Large intestine (tissue), 3 donors: ENCODE measurements at regions not wholly inside any gene's neighbourhood (a gene's known extent, or its start where the extent isn't known, plus 50 kb on each side); places are given as distances from the start of the nearest gene placed in this dataset.
"Not testable (repeated sequence)": the region's sequence is repeated elsewhere in the genome, so short reads cannot be mapped to it uniquely, and the experiment has no call there.

Experiments used
- DNase-seq, 2 donors: peaks; one replicate each; pipeline versions ENCODE4 v3.0.0 to v3.0.0-alpha.2; 2013
- H3K27ac ChIP-seq: one replicate; pipeline ENCODE4 v1.5.1; 2013; ENCODE audit warnings: low read length
- H3K27me3 ChIP-seq: 2 replicates; pipeline ENCODE4 v1.6.1; 2013; ENCODE audit warnings: low read length; ENCODE audit not compliant: control insufficient read depth, insufficient read depth
- H3K36me3 ChIP-seq: 2 replicates; pipeline ENCODE4 v1.6.1; 2013; ENCODE audit warnings: low read length; ENCODE audit not compliant: control insufficient read depth, insufficient read depth
- H3K4me1 ChIP-seq: one replicate; pipeline ENCODE4 v1.6.1; 2013; ENCODE audit warnings: low read length; ENCODE audit not compliant: control insufficient read depth, insufficient read depth
- H3K4me3 ChIP-seq: one replicate; pipeline ENCODE4 v1.5.1; 2013; ENCODE audit warnings: low read length
- H3K9me3 ChIP-seq: one replicate; pipeline ENCODE4 v1.6.1; 2013; ENCODE audit warnings: mild to moderate bottlenecking, low read depth, low read length, moderate library complexity; ENCODE audit not compliant: control insufficient read depth
- WGBS: methylation state at CpG from one replicate; pipeline ENCODE4 v1.1.5; 2013; ENCODE audit warnings: low lambda C conversion rate; ENCODE audit not compliant: insufficient coverage; 5-methylcytosine and 5-hydroxymethylcytosine counted together

DNA sequence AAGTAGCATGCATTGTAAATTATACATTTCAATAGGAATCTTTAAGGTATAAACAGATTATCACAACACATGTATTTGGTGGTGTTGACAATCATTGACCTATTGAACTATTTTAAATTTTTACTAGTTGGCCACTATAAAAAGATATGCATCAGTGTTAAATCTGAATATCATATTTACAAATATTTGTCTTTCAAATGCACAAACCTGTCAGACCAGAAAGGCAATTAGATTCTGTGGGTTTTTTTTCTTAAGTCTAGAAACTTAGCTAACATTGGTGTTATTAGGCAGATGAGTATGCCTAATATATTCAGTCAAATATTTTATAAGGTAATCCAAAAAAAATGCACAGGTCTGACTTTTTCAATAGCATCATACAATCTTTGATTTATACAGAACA lies 241.4 kb upstream of the DGKB start:
- Histone ChIP-seq H3K27ac (no peak overlapping the region), H3K4me3 (no peak overlapping the region), H3K27me3 (no peaks in the 10 kb centered on the region), H3K4me1 (no peaks in the 10 kb centered on the region), H3K36me3 (no peaks in the 10 kb centered on the region), H3K9me3 (no peaks in the 10 kb centered on the region)
- no peak for DNase-seq

- Histone ChIP-seq H3K4me1 (no peaks in the 10 kb centered on the region), H3K4me3 (no peak overlapping the region), H3K27ac (no peak overlapping the region), H3K9me3 (no peaks in the 10 kb centered on the region), H3K27me3 (no peaks in the 10 kb centered on the region), H3K36me3 (no peaks in the 10 kb centered on the region)
- no peak for DNase-seq
- no CpG with 5 or more reads among the region's 3 CpGs for WGBS
Measured at GRCh38 chr7:15143121-15143520, 240.6 kb upstream of the DGKB start.

- 94% methylated on average over 2 of the region's 2 CpGs for WGBS
- Histone ChIP-seq H3K36me3 (no peaks in the 10 kb centered on the region), H3K9me3 (no peaks in the 10 kb centered on the region), H3K4me1 (no peaks in the 10 kb centered on the region), H3K27ac (no peak overlapping the region), H3K4me3 (no peak overlapping the region), H3K27me3 (no peaks in the 10 kb centered on the region)
- DNase-seq = no peak
Measured at GRCh38 chr7:15140431-15140830, 237.9 kb upstream of the DGKB start.

GRCh38 chr7:15131661-15132060 lies 229.1 kb upstream of the DGKB start:
- H3K4me3 ChIP-seq = no peak overlapping the region
- no peaks in the 10 kb centered on the region for H3K27me3 ChIP-seq
- H3K4me1 ChIP-seq = no peaks in the 10 kb centered on the region
- no peak overlapping the region for H3K27ac ChIP-seq
- no CpG with 5 or more reads among the region's 1 CpG for whole genome bisulfite sequencing
- DNase-seq = no peak
- H3K9me3 ChIP-seq = no peaks in the 10 kb centered on the region
- H3K36me3 ChIP-seq = no peaks in the 10 kb centered on the region

DNA sequence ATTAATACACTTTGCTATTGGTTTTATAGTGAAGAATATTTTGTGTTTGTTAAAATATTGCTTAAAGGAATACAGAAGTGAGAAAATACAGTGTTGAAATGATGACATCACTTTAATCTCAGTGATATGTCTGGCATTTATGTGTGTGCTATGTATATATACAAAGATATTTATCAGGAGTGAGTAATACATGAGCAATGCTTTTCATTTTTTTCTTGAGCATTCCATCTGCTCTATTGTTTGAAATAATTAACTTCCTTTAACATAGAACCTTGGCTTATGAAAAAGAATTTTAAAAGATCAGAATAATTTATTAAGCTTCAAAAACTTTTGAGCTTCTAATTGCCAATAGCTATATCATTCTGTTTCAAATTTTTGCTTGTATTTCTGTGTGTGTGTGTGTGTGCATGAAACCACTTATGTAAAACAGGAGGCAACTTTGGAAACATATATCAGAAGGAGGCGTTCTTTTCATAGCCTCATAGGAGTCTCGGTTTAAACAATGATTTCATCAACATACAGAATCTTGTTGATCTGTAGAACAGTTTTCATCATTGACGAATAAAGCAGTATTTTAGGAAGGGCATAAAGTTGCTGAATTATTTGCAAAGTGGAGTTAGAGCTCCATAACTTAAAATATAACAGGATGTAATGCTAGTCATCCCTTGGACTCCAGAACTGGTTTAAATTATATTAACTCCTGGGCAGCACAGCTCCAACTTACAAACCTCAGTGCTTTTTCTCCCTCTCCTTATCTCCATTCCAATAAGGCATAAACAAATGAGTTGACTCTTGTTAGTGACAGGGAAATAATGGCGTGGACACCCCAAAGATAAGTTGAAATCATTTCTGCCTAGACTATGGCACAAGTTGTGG lies 228.4 kb upstream of the DGKB start:
- WGBS = no CpG with 5 or more reads among the region's 4 CpGs
- Histone ChIP-seq H3K4me1 (no peaks in the 10 kb centered on the region), H3K27ac (no peak overlapping the region), H3K27me3 (no peaks in the 10 kb centered on the region), H3K4me3 (no peak overlapping the region), H3K9me3 (no peaks in the 10 kb centered on the region), H3K36me3 (no peaks in the 10 kb centered on the region)
- DNase-seq = no peak

- Histone ChIP-seq H3K4me3 (no peak overlapping the region), H3K36me3 (no peaks in the 10 kb centered on the region), H3K4me1 (no peaks in the 10 kb centered on the region), H3K27ac (no peak overlapping the region), H3K9me3 (no peaks in the 10 kb centered on the region), H3K27me3 (no peaks in the 10 kb centered on the region)
- no peak for DNase-seq
- no CpG with 5 or more reads among the region's 2 CpGs for WGBS
Measured at GRCh38 chr7:15128716-15129115, 226.2 kb upstream of the DGKB start.

- not testable (repeated sequence) for H3K36me3 ChIP-seq, H3K27me3 ChIP-seq, H3K4me1 ChIP-seq, DNase-seq, H3K4me3 ChIP-seq, H3K9me3 ChIP-seq, H3K27ac ChIP-seq
- 43% methylated on average over 1 of the region's 1 CpG for WGBS
Measured at GRCh38 chr7:15126653-15127052, 224.1 kb upstream of the DGKB start.

DNA sequence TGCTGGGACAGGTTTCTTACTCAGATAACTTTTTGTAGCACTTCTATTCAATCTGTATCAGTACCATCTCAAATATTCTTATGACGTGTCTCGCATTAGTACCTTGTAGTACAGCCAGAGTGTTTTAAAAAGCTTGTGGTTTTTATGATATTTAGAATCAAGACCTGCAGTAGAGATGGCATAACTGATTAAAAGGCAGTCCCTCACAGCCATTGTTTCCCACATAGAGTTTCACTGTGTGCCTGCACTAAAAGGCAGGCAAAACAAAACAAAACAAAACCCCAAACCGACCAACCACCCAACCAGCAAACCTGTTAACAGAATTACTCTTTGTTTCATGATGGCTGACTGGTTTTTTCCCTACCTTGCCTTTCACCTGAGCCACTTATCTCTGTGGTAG lies 221.3 kb upstream of the DGKB start:
- H3K4me1 ChIP-seq = no peaks in the 10 kb centered on the region
- H3K27ac ChIP-seq = no peak overlapping the region
- DNase-seq = no peak
- no peaks in the 10 kb centered on the region for H3K9me3 ChIP-seq
- H3K27me3 ChIP-seq = no peaks in the 10 kb centered on the region
- H3K36me3 ChIP-seq = no peaks in the 10 kb centered on the region
- no peak overlapping the region for H3K4me3 ChIP-seq
- WGBS = no CpG with 5 or more reads among the region's 3 CpGs

- no peaks in the 10 kb centered on the region for H3K27me3 ChIP-seq
- no peaks in the 10 kb centered on the region for H3K36me3 ChIP-seq
- no peak overlapping the region for H3K27ac ChIP-seq
- no peaks in the 10 kb centered on the region for H3K4me1 ChIP-seq
- no peak for DNase-seq
- H3K4me3 ChIP-seq = no peak overlapping the region
- H3K9me3 ChIP-seq = no peaks in the 10 kb centered on the region
- no CpG with 5 or more reads among the region's 1 CpG for WGBS
Measured at GRCh38 chr7:15113752-15114151, 211.2 kb upstream of the DGKB start.

GRCh38 chr7:15105711-15106110 lies 203.2 kb upstream of the DGKB start:
- Histone ChIP-seq H3K4me3 (no peak overlapping the region), H3K4me1 (no peaks in the 10 kb centered on the region), H3K36me3 (no peaks in the 10 kb centered on the region), H3K9me3 (no peaks in the 10 kb centered on the region), H3K27me3 (no peaks in the 10 kb centered on the region), H3K27ac (no peak overlapping the region)
- WGBS = 63% methylated on average over 2 of the region's 3 CpGs
- no peak for DNase-seq

DNA sequence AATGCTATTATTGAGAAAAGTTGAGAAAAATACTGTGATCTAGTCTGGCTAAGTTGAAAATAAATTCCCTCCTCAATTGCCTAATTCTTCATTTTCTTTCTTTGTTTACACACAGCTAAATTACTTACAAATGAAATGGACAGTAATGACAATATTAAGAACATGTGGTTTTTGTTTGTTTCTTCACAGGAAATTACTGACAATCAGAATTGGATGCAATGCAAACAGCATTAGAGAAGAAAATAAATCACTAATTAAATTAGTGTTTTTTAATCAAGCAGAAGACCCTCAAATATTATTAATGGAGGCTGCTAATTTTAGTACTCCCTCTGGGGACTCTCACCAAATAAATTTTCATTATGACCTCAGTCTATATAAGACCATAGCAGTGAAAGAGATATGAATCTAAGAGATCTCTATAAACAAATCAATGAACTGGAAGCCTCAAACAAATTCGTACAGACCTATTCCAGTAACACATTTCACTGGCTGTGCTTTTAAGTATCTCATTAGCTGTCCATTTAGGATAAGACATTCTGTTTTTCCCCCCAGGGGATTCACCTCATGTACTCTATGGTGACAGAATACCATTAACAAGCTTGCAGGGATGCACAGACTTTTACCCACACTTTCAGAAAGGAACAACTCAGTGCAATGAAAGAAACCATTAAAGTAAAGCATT lies 202.0 kb upstream of the DGKB start:
- DNase-seq = no peak

More for the DNA sequence above, 202.0 kb upstream of the DGKB start:
- H3K4me3 ChIP-seq = no peak overlapping the region
- WGBS = no CpG with 5 or more reads among the region's 1 CpG
- no peaks in the 10 kb centered on the region for H3K9me3 ChIP-seq
- H3K27ac ChIP-seq = no peak overlapping the region
- no peaks in the 10 kb centered on the region for H3K27me3 ChIP-seq
- H3K36me3 ChIP-seq = no peaks in the 10 kb centered on the region
- H3K4me1 ChIP-seq = no peaks in the 10 kb centered on the region
